Endothelial cell of umbilical vein (primary cell): ENCODE measurements at regions not wholly inside any gene's neighbourhood (a gene's known extent, or its start where the extent isn't known, plus 50 kb on each side); places are given as distances from the start of the nearest gene placed in this dataset.

Source experiments
- BruUV-seq: library from RNA; stranded (reverse); fragments of 400-500 nt; replicated peaks from 2 replicates; lab custom pipeline; 2021; lab: Mats Ljungman, UMichigan
- CTCF ChIA-PET: fragments of 300-600, 350-600 bp; sonication (Branson Sonifier 250); formaldehyde crosslinking; loops from one replicate; lab custom pipeline; 2021; ENCODE audit warnings: antibody characterized with exemption, inconsistent platforms; lab: Charles Lee
- POLR2A ChIA-PET: fragments of 300-600, 350-600 bp; sonication (Branson Sonifier 250); formaldehyde crosslinking; loops from one replicate; lab custom pipeline; 2021; ENCODE audit warnings: antibody characterized with exemption, inconsistent platforms; lab: Charles Lee
- DNase-seq: peaks from one replicate; pipeline ENCODE4 v3.0.0-alpha.2; 2011; ENCODE audit warnings: low read depth, low spot score
- FAIRE-seq: peaks from 2 replicates; lab custom pipeline; 2011; peaks lifted over from hg19 to GRCh38; lab: Jason Lieb, UNC
- H2AFZ ChIP-seq: 2 replicates; pipeline ENCODE4 v1.6.0; 2012; ENCODE audit warnings: low read depth, low read length, control low read depth, inconsistent platforms
- H3K27ac ChIP-seq: 2 replicates; pipeline ENCODE4 v1.5.1; 2011; ENCODE audit warnings: low read depth, mild to moderate bottlenecking, control low read depth, low read length, moderate library complexity; ENCODE audit not compliant: insufficient read depth
- H3K27me3 ChIP-seq, 2 experiments: 2 replicates each; pipeline versions ENCODE4 v1.6.0 to v1.6.1; 2011; ENCODE audit warnings: low read length in 2 of 2, mixed read lengths in 1 of 2; ENCODE audit not compliant: control insufficient read depth in 2 of 2, insufficient read depth in 2 of 2
- H3K36me3 ChIP-seq, 2 experiments: 2 replicates in 1 of 2; 3 replicates in 1 of 2; pipeline ENCODE4 v1.5.1; 2011; ENCODE audit warnings: low read length in 2 of 2, mild to moderate bottlenecking in 1 of 2, moderate library complexity in 1 of 2; ENCODE audit not compliant: control insufficient read depth in 2 of 2, insufficient read depth in 2 of 2; ENCODE audit errors: extremely low read depth in 1 of 2
- H3K4me1 ChIP-seq: 3 replicates; pipeline ENCODE4 v1.5.1; 2011; ENCODE audit warnings: mild to moderate bottlenecking, low read length; ENCODE audit not compliant: control insufficient read depth, insufficient read depth; ENCODE audit errors: extremely low read depth
- H3K4me2 ChIP-seq: 2 replicates; pipeline ENCODE4 v1.6.1; 2011; ENCODE audit warnings: low read length, control low read depth, mixed read lengths; ENCODE audit not compliant: insufficient read depth
- H3K4me3 ChIP-seq, 3 experiments: fragments of 200-600 bp in 1 of 3; sonication (generic), shearing (Covaris generic) in 1 of 3; replicated peaks in 1 of 3; 2 replicates each; pipeline ENCODE4 v1.5.1; 2011 to 2016; ENCODE audit warnings: control low read depth in 3 of 3, low read length in 3 of 3, mild to moderate bottlenecking in 2 of 3, inconsistent platforms in 1 of 3, low read depth in 1 of 3, moderate library complexity in 1 of 3; ENCODE audit not compliant: insufficient read depth in 1 of 3
- H3K79me2 ChIP-seq: 2 replicates; pipeline ENCODE4 v1.6.0; 2012; ENCODE audit warnings: low read length, inconsistent platforms; ENCODE audit not compliant: control insufficient read depth, insufficient read depth
- H3K9ac ChIP-seq: replicated peaks from 2 replicates; pipeline ENCODE3; 2011; ENCODE audit warnings: low read length, control low read depth; ENCODE audit not compliant: insufficient read depth; ENCODE audit errors: extremely low read depth
- H3K9me1 ChIP-seq: replicated peaks from 3 replicates; pipeline ENCODE4 v1.6.0; 2011; ENCODE audit warnings: mild to moderate bottlenecking, low read length; ENCODE audit not compliant: control insufficient read depth, insufficient read depth; ENCODE audit errors: extremely low read depth
- H3K9me3 ChIP-seq: replicated peaks from 2 replicates; pipeline ENCODE4 v1.5.1; 2012; ENCODE audit warnings: low read length, inconsistent platforms; ENCODE audit not compliant: control insufficient read depth, insufficient read depth
- H4K20me1 ChIP-seq: replicated peaks from 2 replicates; pipeline ENCODE3; 2011; ENCODE audit warnings: mild to moderate bottlenecking, low read length; ENCODE audit not compliant: control insufficient read depth, insufficient read depth; ENCODE audit errors: extremely low read depth
- CTCF ChIP-seq, 2 donors: IDR thresholded peaks; 1 replicate in 1 of 2; 2 replicates in 1 of 2; pipeline ENCODE4 v1.5.1; 2011; ENCODE audit warnings: low read length in 2 of 2, mild to moderate bottlenecking in 2 of 2, moderate library complexity in 2 of 2, control low read depth in 1 of 2, inconsistent platforms in 1 of 2, low read depth in 1 of 2; ENCODE audit not compliant: insufficient read depth in 1 of 2; ENCODE audit errors: extremely low read depth in 1 of 2
- EZH2 ChIP-seq: IDR thresholded peaks from 2 replicates; pipeline ENCODE4 v1.6.1; 2012; ENCODE audit warnings: borderline replicate concordance, low read depth, mild to moderate bottlenecking, moderate library complexity, low read length, inconsistent platforms; ENCODE audit not compliant: severe bottlenecking
- FOS ChIP-seq: IDR thresholded peaks from 2 replicates; pipeline ENCODE4 v1.6.1; 2011; ENCODE audit warnings: mild to moderate bottlenecking, low read length, moderate library complexity, borderline replicate concordance; ENCODE audit not compliant: insufficient read depth
- GATA2 ChIP-seq: IDR thresholded peaks from 2 replicates; pipeline ENCODE4 v1.7.0; 2011; ENCODE audit warnings: low read depth, mild to moderate bottlenecking, moderate library complexity, mixed read lengths, low read length; ENCODE audit not compliant: insufficient read length, insufficient read depth
- JUN ChIP-seq: IDR thresholded peaks from 2 replicates; pipeline ENCODE4 v1.6.1; 2011; ENCODE audit warnings: borderline replicate concordance, low read depth; ENCODE audit not compliant: insufficient read length, insufficient read depth
- MYC ChIP-seq: IDR thresholded peaks from one replicate; pipeline ENCODE4 v1.6.1; 2011; ENCODE audit warnings: mild to moderate bottlenecking, low read depth, low read length
- POLR2A ChIP-seq: IDR thresholded peaks from 2 replicates; pipeline ENCODE4 v1.6.1; 2012; ENCODE audit warnings: low read depth, mild to moderate bottlenecking, control low read depth, low read length
- POLR2AphosphoS5 ChIP-seq: IDR thresholded peaks from 2 replicates; pipeline ENCODE4 v1.6.1; 2012; ENCODE audit warnings: low read depth, mild to moderate bottlenecking, control low read depth, low read length, moderate library complexity; ENCODE audit not compliant: insufficient read depth
- dilution Hi-C: fragments of 300-500 bp; cut with MboI; formaldehyde crosslinking; loops from one replicate; pipeline ENCODE4 v1.15.0; 2019; ENCODE audit warnings: low sequenced_read_pairs; ENCODE audit not compliant: extremely low pct_ligation_motif_present
- intact Hi-C: fragments of 100-400 bp; cut with micrococcal nuclease; formaldehyde crosslinking; loops from one replicate; pipeline ENCODE4 v1.10.0; 2022
- TF ChIP-seq, protein P1 (sequence below): IDR thresholded peaks from 2 replicates; pipeline ENCODE4 v1.6.1; 2011; ENCODE audit not compliant: insufficient read depth, insufficient read length

DNA sequence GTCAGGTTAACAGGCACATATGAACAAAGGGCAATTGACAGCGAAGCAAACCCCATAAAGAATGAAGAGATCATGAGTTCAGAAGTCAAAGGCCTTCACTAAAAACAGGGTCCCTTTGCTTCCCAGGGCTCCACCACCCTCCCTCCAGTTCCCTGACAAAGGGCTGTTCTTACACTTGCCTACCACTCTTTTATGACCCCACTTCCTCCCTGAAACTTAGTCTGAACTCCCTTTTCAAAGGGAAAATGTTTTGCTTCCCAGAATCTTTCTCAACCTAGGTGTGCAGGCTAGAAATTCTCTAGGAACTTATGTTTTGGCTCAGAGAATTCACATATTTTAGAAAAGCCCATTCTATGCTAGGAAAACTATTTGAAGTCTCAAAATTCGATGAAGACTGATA is 86.0 kb upstream of the ITGA4 start:
- ChIA-PET CTCF (no interaction called here), POLR2A (no interaction called here)
- Histone ChIP-seq H3K27ac (no peak overlapping the region), H3K4me1 (peaks cover 2% of the 10 kb centered on the region), H3K9ac (no peak overlapping the region), H3K4me2 (no peak overlapping the region), H3K36me3 (no peaks in the 10 kb centered on the region), H2AFZ (no peak overlapping the region), H3K27me3 (no peaks in the 10 kb centered on the region), H4K20me1 (no peaks in the 10 kb centered on the region), H3K79me2 (no peaks in the 10 kb centered on the region), H3K9me3 (no peaks in the 10 kb centered on the region), H3K4me3 (no peak overlapping the region), H3K9me1 (no peaks in the 10 kb centered on the region)
- intact Hi-C loops: loop anchor here (10.0 kb wide), 1 partner anchor 266 kb away; no protein-coding TSS in a partner anchor
- TF ChIP-seq JUN (no peak), GATA2 (no peak), POLR2A (no peak), POLR2AphosphoS5 (no peak), EZH2 (no peak), CTCF (IDR thresholded peaks at IDR 0.05; ENCODE audit: extremely low read depth in 1 of 2, insufficient read depth in 1 of 2, low read depth in 1 of 2, low read length in 2 of 2) (no peak), FOS (no peak), MYC (no peak)
- TF ChIP-seq, protein P1, sequence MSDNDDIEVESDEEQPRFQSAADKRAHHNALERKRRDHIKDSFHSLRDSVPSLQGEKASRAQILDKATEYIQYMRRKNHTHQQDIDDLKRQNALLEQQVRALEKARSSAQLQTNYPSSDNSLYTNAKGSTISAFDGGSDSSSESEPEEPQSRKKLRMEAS: no peak
- no TSS peak for BruUV-seq
- FAIRE-seq: no peak
- DNase-seq: no peak
- dilution Hi-C loops: no loop called here
